CD14-positive monocyte (primary cell): ENCODE measurements at regions not wholly inside any gene's neighbourhood (a gene's known extent, or its start where the extent isn't known, plus 50 kb on each side); places are given as distances from the start of the nearest gene placed in this dataset.

Source experiments
- DNase-seq, 3 donors: peaks; one replicate each; pipeline ENCODE4 v3.0.0-alpha.2; 2011 to 2022
- H2AFZ ChIP-seq: 2 replicates; pipeline ENCODE4 v1.6.0; 2012; ENCODE audit warnings: mild to moderate bottlenecking, low read depth, low read length, inconsistent platforms; ENCODE audit not compliant: insufficient read depth, poor library complexity, severe bottlenecking
- H3K27ac ChIP-seq, 2 donors: 1 replicate in 1 of 2; 2 replicates in 1 of 2; pipeline ENCODE4 v1.5.1; 2012 to 2013; ENCODE audit warnings: low read length in 2 of 2, control low read depth in 1 of 2, inconsistent platforms in 1 of 2, low read depth in 1 of 2, mild to moderate bottlenecking in 1 of 2
- H3K27me3 ChIP-seq, 2 donors: one replicate each; pipeline versions ENCODE4 v1.6.0 to v1.6.1; 2011 to 2013; ENCODE audit warnings: low read length in 2 of 2; ENCODE audit not compliant: control insufficient read depth in 2 of 2, insufficient read depth in 2 of 2
- H3K36me3 ChIP-seq, 2 donors: replicated peaks in 1 of 2; 1 replicate in 1 of 2; 2 replicates in 1 of 2; pipeline versions ENCODE4 v1.5.1 to v1.6.1; 2012 to 2013; ENCODE audit warnings: low read length in 2 of 2, control low read depth in 1 of 2, inconsistent platforms in 1 of 2, mild to moderate bottlenecking in 1 of 2; ENCODE audit not compliant: insufficient read depth in 2 of 2, control insufficient read depth in 1 of 2
- H3K4me1 ChIP-seq, 2 donors: 1 replicate in 1 of 2; 2 replicates in 1 of 2; pipeline versions ENCODE4 v1.5.1 to v1.6.1; 2012 to 2013; ENCODE audit warnings: low read length in 2 of 2, control low read depth in 1 of 2, inconsistent platforms in 1 of 2, mild to moderate bottlenecking in 1 of 2, moderate library complexity in 1 of 2; ENCODE audit not compliant: insufficient read depth in 2 of 2, control insufficient read depth in 1 of 2
- H3K4me2 ChIP-seq: replicated peaks from 2 replicates; pipeline ENCODE3; 2012; ENCODE audit warnings: low read length, moderate library complexity, mild to moderate bottlenecking; ENCODE audit not compliant: poor library complexity, severe bottlenecking; ENCODE audit errors: extremely low read depth
- H3K4me3 ChIP-seq, 3 experiments: fragments of 200-600 bp in 1 of 3; sonication (generic) in 1 of 3; replicated peaks in 1 of 3; 1 replicate in 2 of 3; 2 replicates in 1 of 3; pipeline ENCODE4 v1.5.1; 2011 to 2013; ENCODE audit warnings: low read length in 3 of 3, mild to moderate bottlenecking in 3 of 3, control low read depth in 2 of 3, low read depth in 2 of 3, inconsistent platforms in 1 of 3, moderate library complexity in 1 of 3
- H3K79me2 ChIP-seq: 2 replicates; pipeline ENCODE4 v1.6.0; 2012; ENCODE audit warnings: mild to moderate bottlenecking, control low read depth, inconsistent platforms, low read length, moderate library complexity; ENCODE audit not compliant: insufficient read depth
- H3K9ac ChIP-seq: 2 replicates; pipeline ENCODE4 v1.6.0; 2017; ENCODE audit warnings: low read length, mild to moderate bottlenecking; ENCODE audit not compliant: insufficient read depth, poor library complexity, severe bottlenecking
- H3K9me3 ChIP-seq, 2 donors: replicated peaks in 1 of 2; 1 replicate in 1 of 2; 2 replicates in 1 of 2; pipeline versions ENCODE4 v1.5.1 to v1.6.1; 2012 to 2013; ENCODE audit warnings: low read length in 2 of 2, control low read depth in 1 of 2; ENCODE audit not compliant: control insufficient read depth in 1 of 2, insufficient read depth in 1 of 2
- H4K20me1 ChIP-seq: 2 replicates; pipeline ENCODE4 v1.6.0; 2012; ENCODE audit warnings: mild to moderate bottlenecking, low read length, control low read depth, moderate library complexity; ENCODE audit not compliant: insufficient read depth
- H3K27ac Mint-ChIP-seq, 7 donors: one replicate each; pipeline ENCODE4 v1.8.0; 2020; ENCODE audit warnings: mild to moderate bottlenecking in 7 of 7, mixed read lengths in 7 of 7, moderate library complexity in 6 of 7, inconsistent platforms in 2 of 7
- H3K27me3 Mint-ChIP-seq, 3 donors: one replicate each; pipeline ENCODE4 v1.8.0; 2021 to 2022; ENCODE audit warnings: low read depth in 3 of 3, mild to moderate bottlenecking in 3 of 3, mixed read lengths in 3 of 3, moderate library complexity in 3 of 3, inconsistent platforms in 1 of 3
- H3K36me3 Mint-ChIP-seq, 2 donors: one replicate each; pipeline ENCODE4 v1.8.0; 2020; ENCODE audit warnings: mixed read lengths in 2 of 2, inconsistent platforms in 1 of 2, mild to moderate bottlenecking in 1 of 2
- H3K4me1 Mint-ChIP-seq: one replicate; pipeline ENCODE4 v1.8.0; 2020; ENCODE audit warnings: mild to moderate bottlenecking, mixed read lengths
- H3K4me3 Mint-ChIP-seq, 2 donors: one replicate each; pipeline ENCODE4 v1.8.0; 2020; ENCODE audit warnings: mild to moderate bottlenecking in 2 of 2, mixed read lengths in 2 of 2, moderate library complexity in 1 of 2
- H3K9me3 Mint-ChIP-seq, 7 donors: one replicate each; pipeline ENCODE4 v1.8.0; 2020 to 2022; ENCODE audit warnings: mixed read lengths in 7 of 7, mild to moderate bottlenecking in 6 of 7, moderate library complexity in 6 of 7, inconsistent platforms in 2 of 7
- WGBS: methylation state at CpG from one replicate; pipeline ENCODE4 v1.1.5; 2013; ENCODE audit warnings: missing lambda C conversion rate; ENCODE audit not compliant: insufficient coverage; 5-methylcytosine and 5-hydroxymethylcytosine counted together
- intact Hi-C, 2 donors: fragments of 100-400 bp; cut with micrococcal nuclease; formaldehyde crosslinking; loops; one replicate each; pipeline versions ENCODE4 v1.15.0 to v1.15.1; 2023
- TF ChIP-seq, protein P1 (sequence below): fragments of 200-600 bp; IDR thresholded peaks from one replicate; pipeline ENCODE4 v1.8.0; 2022; ENCODE audit warnings: antibody characterized with exemption, mild to moderate bottlenecking

DNA sequence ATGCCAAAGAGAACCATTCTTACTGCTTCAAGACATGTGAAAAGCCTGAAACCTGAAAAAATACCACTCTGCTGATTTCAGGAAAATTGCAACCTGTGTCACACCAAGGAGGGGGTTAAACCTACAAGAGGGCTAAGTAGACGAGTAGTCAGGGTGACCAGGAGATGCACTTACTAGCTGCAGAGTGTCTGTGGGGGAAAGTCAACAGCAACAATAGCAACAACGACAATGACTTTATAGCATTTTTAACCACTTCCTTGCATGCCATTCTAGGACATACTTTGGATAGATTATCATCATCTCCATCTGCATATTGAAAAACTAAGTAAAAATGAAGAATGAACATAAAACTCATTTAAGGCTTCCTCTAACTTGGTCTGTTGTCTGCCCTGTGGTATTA lies 902.7 kb downstream of the BCL11B start:
- H3K36me3 Mint-ChIP-seq = no peaks in the 10 kb centered on the region
- H3K4me2 ChIP-seq = no peak overlapping the region
- H3K27ac ChIP-seq = no peak overlapping the region
- H3K4me3 Mint-ChIP-seq = no peak overlapping the region
- no peaks in the 10 kb centered on the region for H3K4me1 ChIP-seq
- H3K9me3 ChIP-seq = peaks cover 0 to 8% of the 10 kb centered on the region in 2 donors
- DNase-seq = no peak
- H2AFZ ChIP-seq = no peak overlapping the region
- TF ChIP-seq, protein P1, sequence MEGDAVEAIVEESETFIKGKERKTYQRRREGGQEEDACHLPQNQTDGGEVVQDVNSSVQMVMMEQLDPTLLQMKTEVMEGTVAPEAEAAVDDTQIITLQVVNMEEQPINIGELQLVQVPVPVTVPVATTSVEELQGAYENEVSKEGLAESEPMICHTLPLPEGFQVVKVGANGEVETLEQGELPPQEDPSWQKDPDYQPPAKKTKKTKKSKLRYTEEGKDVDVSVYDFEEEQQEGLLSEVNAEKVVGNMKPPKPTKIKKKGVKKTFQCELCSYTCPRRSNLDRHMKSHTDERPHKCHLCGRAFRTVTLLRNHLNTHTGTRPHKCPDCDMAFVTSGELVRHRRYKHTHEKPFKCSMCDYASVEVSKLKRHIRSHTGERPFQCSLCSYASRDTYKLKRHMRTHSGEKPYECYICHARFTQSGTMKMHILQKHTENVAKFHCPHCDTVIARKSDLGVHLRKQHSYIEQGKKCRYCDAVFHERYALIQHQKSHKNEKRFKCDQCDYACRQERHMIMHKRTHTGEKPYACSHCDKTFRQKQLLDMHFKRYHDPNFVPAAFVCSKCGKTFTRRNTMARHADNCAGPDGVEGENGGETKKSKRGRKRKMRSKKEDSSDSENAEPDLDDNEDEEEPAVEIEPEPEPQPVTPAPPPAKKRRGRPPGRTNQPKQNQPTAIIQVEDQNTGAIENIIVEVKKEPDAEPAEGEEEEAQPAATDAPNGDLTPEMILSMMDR = no peak
- H3K79me2 ChIP-seq = no peaks in the 10 kb centered on the region
- no CpG with 5 or more reads among the region's 2 CpGs for WGBS
- peaks cover 7 to 14% (median 12%) of the 10 kb centered on the region in 7 donors for H3K9me3 Mint-ChIP-seq
- H3K27ac Mint-ChIP-seq = no peak overlapping the region
- intact Hi-C loops = no loop called here
- no peaks in the 10 kb centered on the region for H3K36me3 ChIP-seq
- no peaks in the 10 kb centered on the region for H4K20me1 ChIP-seq
- H3K9ac ChIP-seq = no peak overlapping the region
- no peaks in the 10 kb centered on the region for H3K4me1 Mint-ChIP-seq
- no peak overlapping the region for H3K4me3 ChIP-seq
- no peaks in the 10 kb centered on the region for H3K27me3 Mint-ChIP-seq
- no peaks in the 10 kb centered on the region for H3K27me3 ChIP-seq

DNA sequence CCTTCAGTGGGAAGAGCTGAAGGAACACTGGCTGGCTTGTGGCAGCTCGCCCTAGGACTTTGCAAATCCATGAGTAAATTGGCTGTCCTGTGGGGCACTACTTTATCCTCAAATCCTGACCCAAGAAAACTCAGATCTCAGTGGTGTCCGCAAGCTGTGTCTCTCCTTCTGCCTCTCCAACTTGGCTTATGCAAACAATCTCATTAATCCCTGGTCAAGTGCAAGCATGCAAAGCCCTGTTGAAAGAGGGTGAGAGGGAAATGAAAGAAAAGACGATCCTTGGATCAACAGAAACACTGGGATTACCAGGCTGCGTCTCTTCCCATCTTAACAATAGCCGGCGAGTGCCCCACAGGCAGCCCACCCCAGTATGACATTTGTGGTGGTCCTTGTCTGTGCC lies 901.6 kb downstream of the BCL11B start:
- Histone ChIP-seq H2AFZ (no peak overlapping the region), H3K27ac (no peak overlapping the region), H3K4me2 (no peak overlapping the region), H3K9me3 (peaks cover 0 to 8% of the 10 kb centered on the region in 2 donors), H3K36me3 (no peaks in the 10 kb centered on the region), H4K20me1 (no peaks in the 10 kb centered on the region), H3K79me2 (no peaks in the 10 kb centered on the region), H3K4me3 (no peak overlapping the region), H3K27me3 (no peaks in the 10 kb centered on the region), H3K4me1 (no peaks in the 10 kb centered on the region), H3K9ac (no peak overlapping the region)
- intact Hi-C loops = no loop called here
- Mint-ChIP-seq H3K9me3 (peaks cover 7 to 14% (median 13%) of the 10 kb centered on the region in 7 donors), H3K4me3 (no peak overlapping the region), H3K4me1 (no peaks in the 10 kb centered on the region), H3K36me3 (no peaks in the 10 kb centered on the region), H3K27me3 (no peaks in the 10 kb centered on the region), H3K27ac (no peak overlapping the region)
- DNase-seq = no peak
- TF ChIP-seq, protein P1 = no peak
- WGBS = 67% methylated on average over 3 of the region's 6 CpGs
